HUES48 (cell line): ENCODE measurements at regions not wholly inside any gene's neighbourhood (a gene's known extent, or its start where the extent isn't known, plus 50 kb on each side); places are given as distances from the start of the nearest gene placed in this dataset.

Experiments used
- H3K27ac ChIP-seq: one replicate; pipeline ENCODE4 v1.7.0; 2013; ENCODE audit warnings: low read depth, low read length, inconsistent platforms
- H3K27me3 ChIP-seq: 2 replicates; pipeline ENCODE4 v1.6.1; 2013; ENCODE audit warnings: mild to moderate bottlenecking, low read length; ENCODE audit not compliant: control insufficient read depth, insufficient read depth
- H3K36me3 ChIP-seq: 2 replicates; pipeline ENCODE4 v1.6.1; 2013; ENCODE audit warnings: low read length; ENCODE audit not compliant: control insufficient read depth, insufficient read depth
- H3K4me1 ChIP-seq: 2 replicates; pipeline ENCODE4 v1.6.1; 2013; ENCODE audit warnings: mild to moderate bottlenecking, low read length; ENCODE audit not compliant: control insufficient read depth, insufficient read depth
- H3K4me3 ChIP-seq: 2 replicates; pipeline ENCODE4 v1.5.1; 2013; ENCODE audit warnings: mild to moderate bottlenecking, low read depth, low read length
- H3K9ac ChIP-seq: 2 replicates; pipeline ENCODE4 v1.6.1; 2013; ENCODE audit warnings: mild to moderate bottlenecking, low read depth, low read length, moderate library complexity
- H3K9me3 ChIP-seq: 2 replicates; pipeline ENCODE4 v1.6.1; 2013; ENCODE audit warnings: low read length; ENCODE audit not compliant: control insufficient read depth, insufficient read depth

DNA sequence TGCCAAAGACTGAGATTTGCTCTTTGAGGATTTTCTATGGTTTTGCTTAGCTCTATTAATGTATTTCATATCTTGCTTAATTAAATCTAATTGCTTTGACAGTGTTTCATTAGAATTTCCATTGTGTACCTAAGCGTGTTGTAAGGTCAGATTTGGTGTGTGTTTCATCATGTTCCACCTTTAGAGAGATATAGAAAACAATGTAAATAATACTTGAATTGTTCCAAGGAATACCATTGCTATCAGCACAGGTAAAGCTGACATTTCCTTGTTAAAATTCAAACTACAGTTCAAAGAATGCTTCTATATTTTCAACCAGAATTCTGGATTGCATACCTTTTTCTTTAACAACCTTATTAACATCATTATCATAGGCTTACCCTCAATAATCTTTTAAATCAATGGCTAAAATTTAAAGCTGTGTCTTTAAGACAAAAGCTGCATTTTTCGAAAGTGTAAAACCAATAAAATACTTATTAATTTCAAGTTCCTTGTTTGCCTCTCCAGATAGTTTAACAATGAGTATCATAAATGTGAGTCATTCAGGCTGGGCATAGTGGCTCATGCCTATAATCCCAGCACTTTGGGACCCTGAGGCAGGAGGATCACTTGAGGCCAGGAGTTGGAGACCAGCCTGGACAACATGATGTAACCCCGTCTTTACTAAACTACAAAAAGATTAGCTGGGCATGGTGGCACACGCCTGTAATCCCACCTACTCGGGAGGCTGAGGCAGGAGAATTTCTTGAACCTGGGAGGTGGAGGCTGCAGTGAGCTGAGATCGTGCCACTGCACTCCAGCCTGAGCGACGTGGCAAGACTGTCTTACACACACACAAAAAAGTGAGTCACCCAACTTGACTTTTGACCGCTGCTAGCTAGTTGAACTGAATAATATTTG, 188.0 kb upstream of the PKDCC start:
- Histone ChIP-seq H3K27me3 (no peaks in the 10 kb centered on the region), H3K4me1 (peaks cover 7% of the 10 kb centered on the region), H3K27ac (no peak overlapping the region), H3K4me3 (no peak overlapping the region), H3K9me3 (no peaks in the 10 kb centered on the region), H3K36me3 (no peaks in the 10 kb centered on the region), H3K9ac (no peak overlapping the region)

DNA sequence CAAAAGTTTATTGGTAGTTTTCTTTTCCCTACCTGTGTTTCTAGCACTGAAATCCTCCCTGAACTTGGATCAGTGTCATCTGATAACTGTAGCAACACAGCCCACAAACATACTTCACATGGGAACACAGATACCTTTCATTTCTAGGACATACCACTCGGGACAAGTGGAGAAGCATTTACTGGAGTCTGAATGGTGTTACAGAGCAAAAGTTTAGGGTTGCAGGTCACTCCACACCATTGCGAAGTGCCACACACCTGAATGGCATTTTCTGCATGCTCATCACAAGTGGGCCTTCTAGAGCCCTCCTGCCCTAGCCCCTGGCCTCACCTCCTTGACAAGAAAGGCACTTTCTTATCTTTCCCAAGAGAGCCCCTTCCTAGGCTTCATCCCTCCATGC, 184.8 kb upstream of the PKDCC start:
- Histone ChIP-seq H3K27me3 (no peaks in the 10 kb centered on the region), H3K4me3 (no peak overlapping the region), H3K9me3 (no peaks in the 10 kb centered on the region), H3K9ac (no peak overlapping the region), H3K4me1 (peaks cover 18% of the 10 kb centered on the region), H3K27ac (no peak overlapping the region), H3K36me3 (no peaks in the 10 kb centered on the region)

DNA sequence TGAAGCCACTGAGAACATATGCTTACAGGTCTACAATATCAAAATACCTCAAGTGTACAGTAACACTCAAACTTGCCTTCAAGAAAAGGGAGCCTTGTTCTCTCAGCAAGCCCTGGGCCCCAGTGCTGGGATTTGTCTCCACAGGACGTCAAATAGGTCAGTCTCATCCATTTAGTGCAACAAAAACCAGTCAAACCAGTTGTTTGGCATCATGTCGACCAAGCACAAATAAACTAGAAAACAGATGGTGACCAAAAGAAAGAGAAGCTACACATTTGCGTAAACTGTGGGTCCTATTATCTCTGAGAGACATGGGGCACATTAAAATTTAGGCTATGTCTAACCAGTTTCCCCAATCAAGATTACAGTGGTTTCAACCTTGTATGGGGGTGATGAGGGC, 182.6 kb upstream of the PKDCC start:
- H3K27ac ChIP-seq = no peak overlapping the region
- no peaks in the 10 kb centered on the region for H3K36me3 ChIP-seq
- no peaks in the 10 kb centered on the region; the same call in 1 of the 2 replicates for H3K27me3 ChIP-seq
- no peak overlapping the region for H3K9ac ChIP-seq
- no peak overlapping the region for H3K4me3 ChIP-seq
- peaks cover 14% of the 10 kb centered on the region for H3K4me1 ChIP-seq
- H3K9me3 ChIP-seq = no peaks in the 10 kb centered on the region

DNA sequence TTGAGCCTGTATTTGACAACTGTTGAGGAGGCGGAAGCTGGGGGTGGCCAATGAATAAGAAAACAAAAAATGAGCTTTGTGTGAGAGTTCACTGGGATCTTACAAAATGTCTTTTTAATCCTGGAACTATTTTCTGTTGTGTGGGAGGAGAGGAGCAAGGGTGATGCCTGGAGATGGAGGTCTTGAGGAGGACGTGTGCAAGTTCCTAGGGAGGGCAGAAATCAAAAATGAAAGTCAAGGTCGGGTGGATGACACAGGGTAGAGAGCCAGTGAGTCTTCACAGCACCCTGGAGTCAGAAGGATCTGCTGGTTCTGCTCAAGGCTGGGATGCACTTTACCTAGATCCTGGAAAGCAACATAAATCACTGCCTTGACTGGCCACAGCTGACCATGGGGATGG, 180.3 kb upstream of the PKDCC start:
- Histone ChIP-seq H3K9ac (no peak overlapping the region), H3K27me3 (peaks cover 8% of the 10 kb centered on the region; the same call in 1 of the 2 replicates), H3K9me3 (no peaks in the 10 kb centered on the region), H3K36me3 (no peaks in the 10 kb centered on the region), H3K4me1 (peaks cover 22% of the 10 kb centered on the region), H3K4me3 (no peak overlapping the region), H3K27ac (no peak overlapping the region)

DNA sequence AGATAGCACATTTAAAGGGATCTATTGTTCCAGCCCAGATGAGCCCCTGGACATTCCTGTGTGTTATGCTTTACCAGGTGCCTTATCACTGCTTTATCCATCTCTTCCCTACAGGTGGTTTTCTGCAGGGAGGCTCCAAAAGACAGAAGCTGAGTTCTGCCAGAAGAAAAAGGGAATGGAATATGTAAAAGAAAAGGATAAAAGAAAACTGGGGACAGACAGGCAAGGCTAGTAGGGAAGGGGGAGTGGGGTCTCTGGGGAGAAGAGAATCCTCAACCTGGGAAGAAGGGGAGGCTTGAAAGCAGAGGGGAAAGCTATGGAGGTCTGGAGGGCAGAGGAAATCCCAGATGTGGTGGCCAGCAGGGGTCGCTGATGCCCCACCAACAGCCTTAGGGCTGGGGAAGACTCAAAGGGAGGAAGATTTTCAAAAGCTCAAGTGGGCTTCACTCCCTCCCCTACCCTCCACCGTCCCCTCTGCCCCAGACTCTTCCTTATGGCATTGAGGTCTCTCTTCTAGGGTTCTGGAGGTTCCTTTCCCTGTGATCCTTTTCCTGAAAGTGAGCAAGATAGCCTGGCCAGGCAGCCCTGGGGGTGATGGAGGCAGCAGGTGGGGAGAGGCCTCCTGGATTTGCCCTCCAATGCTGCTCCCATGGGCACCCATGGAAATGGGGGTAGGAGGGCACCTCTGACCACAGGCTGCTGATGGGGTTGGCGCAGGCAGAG, 178.1 kb upstream of the PKDCC start:
- Histone ChIP-seq H3K9ac (no peak overlapping the region), H3K4me3 (no peak overlapping the region), H3K27ac (no peak overlapping the region), H3K36me3 (no peaks in the 10 kb centered on the region), H3K27me3 (peaks cover 8% of the 10 kb centered on the region; the same call in 1 of the 2 replicates), H3K4me1 (peaks cover 25% of the 10 kb centered on the region), H3K9me3 (no peaks in the 10 kb centered on the region)

DNA sequence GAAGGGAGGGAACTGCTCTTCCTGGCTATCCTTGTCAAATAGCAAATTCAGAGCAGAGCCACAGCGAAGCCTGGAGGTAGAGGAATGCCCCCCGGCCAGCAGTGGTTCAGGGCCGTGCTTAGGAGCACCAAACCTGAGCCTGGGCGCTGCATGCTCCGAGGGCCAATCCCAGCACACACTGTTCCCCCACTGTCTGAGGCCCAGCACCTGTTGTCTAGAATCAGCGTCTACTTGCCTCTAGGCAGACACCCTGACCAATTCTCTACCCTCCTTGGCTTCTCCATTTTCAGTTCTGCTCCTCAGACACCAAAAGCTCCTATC, 177.6 kb upstream of the PKDCC start:
- Histone ChIP-seq H3K9ac (no peak overlapping the region), H3K27me3 (peaks cover 8% of the 10 kb centered on the region; the same call in 1 of the 2 replicates), H3K4me1 (peaks cover 20% of the 10 kb centered on the region), H3K4me3 (no peak overlapping the region), H3K27ac (no peak overlapping the region), H3K9me3 (no peaks in the 10 kb centered on the region), H3K36me3 (no peaks in the 10 kb centered on the region)

DNA sequence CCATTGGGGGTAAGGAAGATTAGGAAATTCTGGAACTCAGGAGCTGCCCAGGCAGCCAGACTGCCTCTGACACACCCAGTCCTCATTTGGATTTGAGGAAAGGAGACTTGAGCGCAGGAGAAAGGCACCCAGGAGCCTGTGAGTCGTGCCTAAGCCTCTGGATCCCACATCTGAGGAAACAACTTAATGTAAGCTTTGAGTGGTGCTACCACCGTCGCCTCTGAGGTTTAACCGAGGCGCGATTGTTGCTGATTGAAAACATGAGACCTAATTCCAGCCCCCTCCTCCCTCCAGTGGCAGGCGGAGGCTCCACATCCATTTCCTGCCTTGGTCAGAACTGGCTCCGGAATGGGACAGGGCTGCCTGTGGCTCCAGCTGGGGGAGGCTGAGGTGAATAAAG, 176.7 kb upstream of the PKDCC start:
- Histone ChIP-seq H3K27me3 (peaks cover 8% of the 10 kb centered on the region; the same call in 1 of the 2 replicates), H3K27ac (no peak overlapping the region), H3K9me3 (no peaks in the 10 kb centered on the region), H3K4me3 (no peak overlapping the region), H3K9ac (no peak overlapping the region), H3K36me3 (no peaks in the 10 kb centered on the region), H3K4me1 (peaks cover 12% of the 10 kb centered on the region)

DNA sequence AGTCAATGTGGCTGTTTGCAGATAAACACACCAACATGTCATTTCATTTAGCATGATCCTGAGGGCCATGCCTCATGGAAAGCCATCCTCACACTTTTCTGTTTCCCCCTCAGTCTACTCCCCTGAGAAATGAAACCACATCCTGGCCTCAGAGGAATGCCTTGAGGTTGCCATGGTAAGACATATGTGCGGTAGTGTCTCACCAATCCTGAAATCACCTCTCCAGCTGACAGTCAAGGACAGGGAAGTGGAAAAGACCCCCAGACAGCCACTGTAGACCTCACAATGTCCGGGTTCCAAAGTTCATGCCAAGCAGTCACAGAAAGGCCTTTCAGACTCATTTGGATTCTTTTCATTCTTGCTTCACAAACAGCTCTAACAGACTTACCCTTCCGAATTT, 175.2 kb upstream of the PKDCC start:
- no peaks in the 10 kb centered on the region for H3K36me3 ChIP-seq
- H3K27ac ChIP-seq = no peak overlapping the region
- H3K9ac ChIP-seq = no peak overlapping the region

DNA sequence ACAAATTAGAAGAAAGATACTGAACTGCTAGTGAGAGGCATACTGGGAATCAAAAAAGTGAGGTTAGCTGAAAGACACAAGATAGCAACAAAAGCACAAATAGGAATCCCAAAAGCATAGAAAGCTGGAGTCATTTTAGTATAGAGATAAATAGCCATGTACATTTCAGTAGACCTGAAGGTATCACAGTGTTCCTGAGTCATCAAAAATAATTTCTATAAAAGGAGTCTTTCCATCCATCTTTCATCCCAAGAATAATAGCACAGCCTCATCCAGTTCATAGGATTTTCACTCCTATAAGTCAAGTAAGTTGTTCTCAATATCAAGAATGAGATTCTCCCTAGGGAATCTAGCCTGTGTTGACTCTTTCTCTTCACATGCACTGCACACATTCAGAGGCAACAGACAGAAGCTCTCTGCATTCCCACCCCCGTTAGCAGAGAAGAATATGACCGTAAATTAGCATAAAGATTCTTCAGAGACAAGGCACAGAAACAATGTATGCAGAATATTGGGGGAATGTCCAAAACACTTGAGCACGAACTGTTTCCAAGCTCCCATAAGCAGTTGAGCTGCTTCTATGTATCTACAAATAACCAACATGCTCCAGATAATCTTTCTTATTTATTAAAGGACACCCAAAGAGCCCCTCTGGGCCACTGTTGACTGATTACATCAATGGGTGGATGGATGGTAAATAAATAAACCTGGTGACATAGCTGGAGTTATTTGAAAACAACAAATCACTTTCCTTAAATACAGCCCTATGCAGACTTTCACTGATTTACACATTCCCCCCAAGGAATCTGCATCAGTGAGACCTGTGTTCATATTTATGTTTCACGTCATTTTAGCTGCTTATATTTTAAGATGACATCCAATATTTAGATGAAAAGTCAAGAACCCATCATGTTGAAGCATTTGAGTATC, 174.5 kb upstream of the PKDCC start:
- Histone ChIP-seq H3K27me3 (peaks cover 8% of the 10 kb centered on the region; the same call in 1 of the 2 replicates), H3K4me1 (peaks cover 12% of the 10 kb centered on the region), H3K4me3 (no peak overlapping the region), H3K9ac (no peak overlapping the region), H3K36me3 (no peaks in the 10 kb centered on the region), H3K27ac (no peak overlapping the region), H3K9me3 (no peaks in the 10 kb centered on the region)

More for the DNA sequence above, 175.2 kb upstream of the PKDCC start:
- no peak overlapping the region for H3K4me3 ChIP-seq
- no peaks in the 10 kb centered on the region for H3K9me3 ChIP-seq
- H3K27me3 ChIP-seq = peaks cover 8% of the 10 kb centered on the region; the same call in 1 of the 2 replicates
- H3K4me1 ChIP-seq = peaks cover 12% of the 10 kb centered on the region

DNA sequence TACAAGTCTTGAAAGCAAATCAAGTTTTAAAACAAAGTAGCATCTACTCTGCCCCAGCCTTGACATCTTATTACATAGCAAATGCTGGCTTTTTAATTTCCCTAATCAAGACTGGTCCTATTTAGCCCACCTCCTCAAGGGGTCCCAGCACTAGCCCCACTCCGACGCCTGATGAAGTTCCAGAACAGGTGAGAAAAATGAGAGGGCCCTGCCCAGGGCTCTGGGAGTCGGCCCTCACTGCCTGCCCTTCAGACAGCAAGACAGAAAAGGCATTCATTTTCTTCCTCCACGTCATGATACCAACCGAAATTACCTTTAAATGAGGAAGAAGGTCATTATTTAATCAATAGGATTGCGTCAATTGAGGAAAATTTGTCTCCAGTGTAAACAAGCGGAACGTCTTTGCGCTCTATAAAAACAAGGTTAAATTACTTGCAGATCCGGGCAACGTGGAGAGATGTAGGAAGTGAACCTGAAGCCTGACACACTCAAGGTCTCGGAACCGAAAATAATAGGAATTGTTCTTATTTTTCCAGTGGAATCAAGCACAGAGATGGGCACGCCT, 170.6 kb upstream of the PKDCC start:
- Histone ChIP-seq H3K27me3 (no peaks in the 10 kb centered on the region), H3K36me3 (no peaks in the 10 kb centered on the region), H3K4me3 (no peak overlapping the region), H3K27ac (no peak overlapping the region), H3K9ac (no peak overlapping the region), H3K4me1 (peaks cover 12% of the 10 kb centered on the region), H3K9me3 (no peaks in the 10 kb centered on the region)
